Stomach smooth muscle (tissue), 2 donors: ENCODE measurements at regions not wholly inside any gene's neighbourhood (a gene's known extent, or its start where the extent isn't known, plus 50 kb on each side); places are given as distances from the start of the nearest gene placed in this dataset.

ENCODE experiments used
- H3K27ac ChIP-seq: one replicate; pipeline ENCODE4 v1.7.0; 2013; ENCODE audit warnings: mild to moderate bottlenecking, low read length, inconsistent platforms
- H3K27me3 ChIP-seq, 2 donors: one replicate each; pipeline ENCODE4 v1.7.0; 2013; ENCODE audit warnings: low read length in 2 of 2; ENCODE audit not compliant: insufficient read depth in 2 of 2, control insufficient read depth in 1 of 2
- H3K36me3 ChIP-seq, 2 donors: one replicate each; pipeline ENCODE4 v1.7.0; 2013; ENCODE audit warnings: low read length in 2 of 2; ENCODE audit not compliant: control insufficient read depth in 2 of 2, insufficient read depth in 2 of 2
- H3K4me1 ChIP-seq: one replicate; pipeline ENCODE4 v1.7.0; 2013; ENCODE audit warnings: low read length; ENCODE audit not compliant: control insufficient read depth, insufficient read depth
- H3K4me3 ChIP-seq, 2 donors: one replicate each; pipeline ENCODE4 v1.7.0; 2013; ENCODE audit warnings: low read length in 2 of 2
- H3K9ac ChIP-seq, 2 donors: one replicate each; pipeline ENCODE4 v1.7.0; 2013; ENCODE audit warnings: low read length in 2 of 2, mild to moderate bottlenecking in 1 of 2
- H3K9me3 ChIP-seq, 2 donors: one replicate each; pipeline ENCODE4 v1.7.0; 2013; ENCODE audit warnings: low read length in 2 of 2; ENCODE audit not compliant: control insufficient read depth in 2 of 2
- donor health status: healthy.
- donor health status: Pancreatic carcinoma.

GRCh38 chr10:78353636-78354035, 320.0 kb downstream of the RPS24 start:
- Histone ChIP-seq H3K9me3 (no peaks in the 10 kb centered on the region), H3K9ac (no peak overlapping the region), H3K4me3 (no peak overlapping the region), H3K4me1 (no peaks in the 10 kb centered on the region), H3K36me3 (no peaks in the 10 kb centered on the region), H3K27ac (no peak overlapping the region), H3K27me3 (no peaks in the 10 kb centered on the region)

DNA sequence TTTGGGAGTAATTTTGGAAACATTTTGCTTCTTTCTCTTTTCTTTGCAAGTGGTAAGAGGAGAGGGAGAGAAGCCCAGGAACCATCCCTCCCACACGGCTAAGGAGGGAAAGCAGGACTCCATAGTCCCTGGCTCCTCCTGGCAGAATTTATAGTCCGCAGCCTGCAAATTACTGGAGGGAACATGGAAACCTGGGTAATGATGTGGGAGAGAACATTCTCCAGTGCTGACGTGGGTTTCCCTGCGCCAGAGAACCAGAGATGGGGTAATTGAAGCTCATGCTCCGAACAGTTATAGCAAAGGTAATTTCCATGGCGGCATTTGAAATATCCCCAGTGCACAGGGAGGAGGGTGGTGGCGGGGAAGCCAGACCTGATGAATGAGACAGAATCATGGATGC, 320.4 kb downstream of the RPS24 start:
- no peak overlapping the region for H3K9ac ChIP-seq
- H3K36me3 ChIP-seq = no peaks in the 10 kb centered on the region
- H3K27ac ChIP-seq = no peak overlapping the region
- no peaks in the 10 kb centered on the region for H3K9me3 ChIP-seq
- H3K4me3 ChIP-seq = no peak overlapping the region
- peaks cover under 1% of the 10 kb centered on the region for H3K4me1 ChIP-seq
- H3K27me3 ChIP-seq = no peaks in the 10 kb centered on the region

DNA sequence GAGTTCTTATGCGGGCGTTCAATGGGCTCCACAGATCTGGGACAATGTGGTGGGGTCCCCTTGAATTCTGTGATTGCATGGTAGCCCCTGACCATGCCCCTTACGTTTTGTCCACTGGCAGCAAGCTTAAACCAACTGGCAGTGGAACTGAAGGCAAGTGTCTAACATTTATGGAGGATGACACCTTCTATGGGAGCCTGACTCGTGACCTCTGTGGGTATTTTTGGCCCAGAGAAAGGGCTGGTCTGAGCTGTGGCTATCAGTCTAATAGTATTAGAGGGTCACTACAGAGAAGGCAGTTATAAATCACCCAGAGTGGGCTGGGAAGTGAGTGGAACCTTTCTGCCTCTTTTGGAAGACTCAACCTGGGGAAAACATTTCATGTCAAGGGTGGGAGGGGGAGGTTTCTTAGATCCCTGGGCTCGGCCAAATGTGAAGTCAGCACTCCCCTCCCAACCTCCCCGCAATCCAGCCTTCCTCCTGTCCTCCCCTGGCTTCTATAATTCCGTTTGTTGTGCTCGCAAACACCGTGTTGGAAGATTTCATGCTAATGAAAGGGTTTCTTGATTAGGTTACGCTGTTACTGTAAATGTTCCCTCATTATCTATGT, 322.7 kb downstream of the RPS24 start:
- Histone ChIP-seq H3K27ac (no peak overlapping the region), H3K9me3 (no peaks in the 10 kb centered on the region), H3K27me3 (no peaks in the 10 kb centered on the region), H3K36me3 (no peaks in the 10 kb centered on the region), H3K9ac (no peak overlapping the region), H3K4me3 (no peak overlapping the region), H3K4me1 (peaks cover 11% of the 10 kb centered on the region)

DNA sequence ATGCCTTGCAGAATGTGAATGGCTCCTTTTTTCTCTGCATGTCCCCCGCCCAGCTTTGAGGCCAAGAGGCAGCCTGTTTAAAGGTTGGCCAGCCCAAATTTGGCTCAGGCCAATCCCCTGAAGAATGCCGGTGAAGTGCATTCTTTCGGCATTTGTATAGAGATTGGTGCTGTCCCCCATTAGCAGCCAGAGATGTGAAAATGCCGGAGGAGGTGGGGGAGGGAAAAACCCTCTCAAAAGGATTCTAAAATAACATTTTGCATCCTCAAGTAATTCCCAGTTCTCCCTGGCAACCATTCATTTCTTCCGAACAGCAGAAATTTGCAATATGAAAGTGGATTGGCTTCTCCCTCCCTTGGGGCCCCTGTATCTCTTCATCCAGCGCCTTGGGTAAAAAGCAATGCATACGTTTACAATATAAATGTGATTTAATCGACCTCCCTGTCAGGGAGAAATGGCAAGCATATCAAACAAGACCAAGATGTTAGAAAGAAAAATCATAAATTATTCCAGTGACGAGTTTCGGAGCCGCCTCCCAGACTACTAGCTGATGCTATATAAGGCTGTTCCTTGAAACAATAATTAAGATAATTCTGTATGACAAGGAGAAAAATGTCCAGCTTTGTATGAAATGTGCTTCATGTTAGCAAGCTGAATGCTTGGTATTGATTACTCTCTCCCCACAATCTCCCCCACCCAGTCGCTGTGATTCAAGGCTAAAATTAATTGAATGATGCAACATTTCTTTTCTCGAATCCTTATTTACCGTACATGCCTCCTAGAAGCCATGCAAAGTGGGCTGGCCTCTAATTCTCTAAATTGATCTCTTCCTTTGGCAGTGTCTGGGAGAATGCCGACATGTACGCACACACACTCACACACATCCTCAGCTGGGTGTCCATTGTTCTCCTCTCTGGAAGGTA, 323.7 kb downstream of the RPS24 start:
- Histone ChIP-seq H3K27me3 (no peaks in the 10 kb centered on the region), H3K27ac (no peak overlapping the region), H3K4me1 (peaks cover 13% of the 10 kb centered on the region), H3K36me3 (no peaks in the 10 kb centered on the region), H3K9ac (no peak overlapping the region), H3K4me3 (no peak overlapping the region), H3K9me3 (no peaks in the 10 kb centered on the region)

- H3K9ac ChIP-seq = no peak overlapping the region
- H3K4me1 ChIP-seq = peaks cover 14% of the 10 kb centered on the region
- no peak overlapping the region for H3K27ac ChIP-seq
Measured at GRCh38 chr10:78358351-78358750, 324.7 kb downstream of the RPS24 start.

DNA sequence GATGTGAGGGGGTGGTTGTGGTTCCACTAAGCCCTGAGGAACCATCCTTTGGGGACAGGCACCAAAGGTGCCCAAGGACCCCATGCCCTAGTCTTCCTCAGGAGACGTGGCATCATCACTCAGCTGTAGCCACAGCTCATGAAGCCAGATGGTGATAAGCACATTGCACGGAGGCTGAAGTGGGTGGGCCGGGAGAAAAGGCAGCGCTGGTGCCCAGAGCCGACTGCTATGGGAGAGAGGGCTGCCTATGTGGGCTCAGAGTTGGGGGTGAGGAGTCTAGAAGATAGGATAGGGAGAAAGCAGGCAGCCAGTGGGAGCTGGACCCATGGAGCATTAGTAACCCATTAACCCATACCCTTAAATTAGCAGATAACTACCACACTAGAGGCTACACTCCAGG, 325.3 kb downstream of the RPS24 start:
- Histone ChIP-seq H3K9ac (no peak overlapping the region), H3K4me1 (peaks cover 14% of the 10 kb centered on the region), H3K36me3 (no peaks in the 10 kb centered on the region)

More at GRCh38 chr10:78358351-78358750, 324.7 kb downstream of the RPS24 start:
- no peaks in the 10 kb centered on the region for H3K27me3 ChIP-seq
- no peaks in the 10 kb centered on the region for H3K9me3 ChIP-seq
- no peaks in the 10 kb centered on the region for H3K36me3 ChIP-seq
- no peak overlapping the region for H3K4me3 ChIP-seq

GRCh38 chr10:78359640-78360091, 326.0 kb downstream of the RPS24 start:
- Histone ChIP-seq H3K9me3 (no peaks in the 10 kb centered on the region), H3K4me1 (peaks cover 14% of the 10 kb centered on the region), H3K27me3 (no peaks in the 10 kb centered on the region), H3K36me3 (no peaks in the 10 kb centered on the region), H3K4me3 (no peak overlapping the region), H3K9ac (no peak overlapping the region), H3K27ac (no peak overlapping the region)

More for the DNA sequence above, 325.3 kb downstream of the RPS24 start:
- Histone ChIP-seq H3K9me3 (no peaks in the 10 kb centered on the region), H3K4me3 (no peak overlapping the region), H3K27ac (no peak overlapping the region), H3K27me3 (no peaks in the 10 kb centered on the region)

DNA sequence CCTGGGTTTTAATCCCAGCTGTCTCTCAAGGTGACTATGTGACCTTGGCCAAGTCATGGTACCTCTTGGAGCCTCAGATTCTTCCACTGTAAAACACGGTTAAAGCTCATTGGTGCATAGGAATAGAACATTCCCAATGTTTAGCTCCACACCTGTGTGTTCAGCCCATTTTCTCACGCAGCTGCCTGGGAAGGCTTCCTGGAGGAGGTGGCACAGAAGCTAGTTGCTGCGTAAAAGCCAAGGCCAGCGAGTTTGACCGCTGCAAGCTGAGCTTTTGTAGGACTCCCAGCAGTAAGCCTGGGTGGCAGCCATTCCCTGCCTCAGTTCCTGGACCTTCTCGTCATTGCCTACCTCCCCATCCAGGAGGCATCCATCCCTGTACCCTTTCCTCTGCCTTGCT, 326.6 kb downstream of the RPS24 start:
- no peaks in the 10 kb centered on the region for H3K9me3 ChIP-seq

GRCh38 chr10:78361031-78361430, 327.4 kb downstream of the RPS24 start:
- no peak overlapping the region for H3K27ac ChIP-seq
- H3K4me1 ChIP-seq = peaks cover 20% of the 10 kb centered on the region
- no peaks in the 10 kb centered on the region for H3K9me3 ChIP-seq

More for the DNA sequence above, 326.6 kb downstream of the RPS24 start:
- no peak overlapping the region for H3K9ac ChIP-seq
- H3K27ac ChIP-seq = no peak overlapping the region
- no peak overlapping the region for H3K4me3 ChIP-seq
- no peaks in the 10 kb centered on the region for H3K27me3 ChIP-seq
- no peaks in the 10 kb centered on the region for H3K36me3 ChIP-seq
- peaks cover 14% of the 10 kb centered on the region for H3K4me1 ChIP-seq

GRCh38 chr10:78362406-78363022, 328.9 kb downstream of the RPS24 start:
- H3K27me3 ChIP-seq = no peaks in the 10 kb centered on the region
- H3K4me1 ChIP-seq = peaks cover 33% of the 10 kb centered on the region
- H3K9me3 ChIP-seq = no peaks in the 10 kb centered on the region
- H3K27ac ChIP-seq = no peak overlapping the region
- H3K36me3 ChIP-seq = no peaks in the 10 kb centered on the region
- no peak overlapping the region for H3K9ac ChIP-seq
- H3K4me3 ChIP-seq = no peak overlapping the region

More at GRCh38 chr10:78361031-78361430, 327.4 kb downstream of the RPS24 start:
- Histone ChIP-seq H3K27me3 (no peaks in the 10 kb centered on the region), H3K4me3 (no peak overlapping the region), H3K36me3 (no peaks in the 10 kb centered on the region), H3K9ac (no peak overlapping the region)
